Right lobe of liver (tissue), 6 donors: ENCODE measurements at regions not wholly inside any gene's neighbourhood (a gene's known extent, or its start where the extent isn't known, plus 50 kb on each side); places are given as distances from the start of the nearest gene placed in this dataset.

ENCODE experiments used
- ATAC-seq, 4 donors: fragments of 200-7000 bp; cut with Tn5 transposase; one replicate each; pipeline ENCODE4 v1.9.1; 2020; ENCODE audit warnings: mild to moderate bottlenecking in 4 of 4, moderate library complexity in 4 of 4
- DNase-seq, 3 donors: peaks; one replicate each; pipeline ENCODE4 v3.0.0-alpha.2; 2020
- H3K27ac ChIP-seq, 3 donors: fragments of 200-600 bp; one replicate each; pipeline ENCODE4 v1.8.0; 2022
- H3K27me3 ChIP-seq, 2 donors: fragments of 200-600 bp; one replicate each; pipeline ENCODE4 v1.8.0; 2022
- H3K36me3 ChIP-seq, 4 donors: fragments of 200-600 bp; sonication (generic) in 1 of 4; one replicate each; pipeline versions ENCODE4 v1.5.1 to v1.8.0; 2017 to 2022; ENCODE audit warnings: control low read depth in 1 of 4
- H3K4me1 ChIP-seq, 4 donors: fragments of 200-600 bp; sonication (generic) in 1 of 4; one replicate each; pipeline versions ENCODE4 v1.5.1 to v1.8.0; 2017 to 2022; ENCODE audit warnings: control low read depth in 1 of 4
- H3K4me3 ChIP-seq, 3 donors: fragments of 200-600 bp; one replicate each; pipeline ENCODE4 v1.8.0; 2022
- H3K9me3 ChIP-seq, 4 donors: fragments of 200-600 bp; sonication (generic) in 1 of 4; one replicate each; pipeline versions ENCODE4 v1.5.1 to v1.8.0; 2017 to 2022; ENCODE audit warnings: control low read depth in 1 of 4
- CTCF ChIP-seq, 4 donors: fragments of 200-600 bp in 3 of 4; fragments of 450-650 bp in 1 of 4; IDR thresholded peaks; one replicate each; pipeline versions ENCODE4 v1.5.1 to v1.8.0; 2016 to 2022; ENCODE audit warnings: antibody characterized with exemption in 4 of 4, mild to moderate bottlenecking in 2 of 4
- POLR2A ChIP-seq: fragments of 450-650 bp; IDR thresholded peaks from one replicate; pipeline ENCODE4 v1.6.1; 2017; ENCODE audit warnings: antibody characterized with exemption, mild to moderate bottlenecking
- WGBS: methylation state at CpG from one replicate; pipeline ENCODE4 v1.1.6; 2018; ENCODE audit warnings: low coverage, low lambda C conversion rate; ENCODE audit not compliant: insufficient coverage; ENCODE audit errors: missing lambda C conversion rate; 5-methylcytosine and 5-hydroxymethylcytosine counted together
- intact Hi-C, 2 donors: fragments of 100-400 bp; cut with DNase I; formaldehyde crosslinking; loops; one replicate each; pipeline versions ENCODE4 v1.11.2 to v1.14.1; 2022
- donor health status: DM: no; HTN: yes; CAD: no.
- donor health status: DM: no; HTN: no; CAD: no.
- donor health status: DM: no; HTN: no; CAD: no.
- donor health status: DM: no; HTN: yes; CAD: no.
- donor health status: DM: no; HTN: yes; CAD: no.

- intact Hi-C loops, result no loop called here
- H3K27me3 ChIP-seq, result no peaks in the 10 kb centered on the region
- H3K4me3 ChIP-seq, result no peak overlapping the region
- H3K4me1 ChIP-seq, result peaks cover 0 to 20% (median 0%) of the 10 kb centered on the region in 4 donors
- DNase-seq (no peak), ATAC-seq (no peak)
- H3K36me3 ChIP-seq, result no peaks in the 10 kb centered on the region
- H3K9me3 ChIP-seq, result no peaks in the 10 kb centered on the region
- no peak overlapping the region for H3K27ac ChIP-seq
- TF ChIP-seq CTCF (IDR thresholded peaks at IDR 0.05), result no peak
- no peak for TF ChIP-seq POLR2A
- WGBS, result 92% methylated on average over 1 of the region's 1 CpG
These were observed 109.6 kb upstream of the NHSL1 start for GRCh38 chr6:138608896-138609295.

GRCh38 chr6:138609801-138610430, 110.6 kb upstream of the NHSL1 start:
- Histone ChIP-seq H3K27me3 (no peaks in the 10 kb centered on the region), H3K9me3 (no peaks in the 10 kb centered on the region), H3K36me3 (no peaks in the 10 kb centered on the region), H3K27ac (no peak overlapping the region), H3K4me1 (peaks cover 0 to 12% (median 0%) of the 10 kb centered on the region in 4 donors), H3K4me3 (no peak overlapping the region)
- WGBS, result 39% methylated on average over 4 of the region's 6 CpGs
- TF ChIP-seq POLR2A (no peak), CTCF (IDR thresholded peaks at IDR 0.05) (no peak)
- DNase-seq (no peak), ATAC-seq (peak in 2 of 4 donors; percentile 13 to 77)
- intact Hi-C loops, result no loop called here

GRCh38 chr6:138610816-138611215, 111.5 kb upstream of the NHSL1 start:
- intact Hi-C loops, result no loop called here

GRCh38 chr6:138614151-138614550, 114.9 kb upstream of the NHSL1 start:
- Histone ChIP-seq H3K9me3 (no peaks in the 10 kb centered on the region), H3K27me3 (no peaks in the 10 kb centered on the region), H3K27ac (no peak overlapping the region), H3K4me3 (no peak overlapping the region), H3K36me3 (no peaks in the 10 kb centered on the region), H3K4me1 (peaks cover 0 to 8% (median 0%) of the 10 kb centered on the region in 4 donors)
- TF ChIP-seq POLR2A (no peak), CTCF (IDR thresholded peaks at IDR 0.05) (no peak)
- intact Hi-C loops, result no loop called here
- no peak for DNase-seq
- 61% methylated on average over 2 of the region's 2 CpGs for WGBS
- ATAC-seq, result no peak

More at GRCh38 chr6:138610816-138611215, 111.5 kb upstream of the NHSL1 start:
- no peak overlapping the region for H3K4me3 ChIP-seq
- no peaks in the 10 kb centered on the region for H3K27me3 ChIP-seq
- H3K9me3 ChIP-seq, result no peaks in the 10 kb centered on the region
- no peak for ATAC-seq
- TF ChIP-seq CTCF (IDR thresholded peaks at IDR 0.05), result no peak
- no peak for TF ChIP-seq POLR2A
- H3K27ac ChIP-seq, result no peak overlapping the region
- H3K36me3 ChIP-seq, result no peaks in the 10 kb centered on the region
- no peak for DNase-seq
- peaks cover 0 to 8% (median 0%) of the 10 kb centered on the region in 4 donors for H3K4me1 ChIP-seq
- 70% methylated on average over 7 of the region's 7 CpGs for WGBS
